Gastrocnemius medialis (tissue), 4 donors: ENCODE measurements at regions not wholly inside any gene's neighbourhood (a gene's known extent, or its start where the extent isn't known, plus 50 kb on each side); places are given as distances from the start of the nearest gene placed in this dataset.

ENCODE experiments used
- ATAC-seq, 2 donors: fragments of 150-250 bp; one replicate each; pipeline ENCODE4 v1.9.1; 2016
- DNase-seq, 2 donors: peaks; one replicate each; pipeline ENCODE4 v3.0.0-alpha.2; 2019
- H3K27ac ChIP-seq, 4 donors: fragments of 200-600 bp; sonication (generic); 1 replicate in 1 of 4; 2 replicates in 3 of 4; pipeline ENCODE4 v1.5.1; 2016 to 2018; ENCODE audit warnings: mild to moderate bottlenecking in 2 of 4, moderate library complexity in 1 of 4
- H3K27me3 ChIP-seq, 3 donors: fragments of 200-600 bp; sonication (generic) in 2 of 3; 1 replicate in 1 of 3; 2 replicates in 2 of 3; pipeline versions ENCODE4 v1.5.1 to v1.6.0; 2016 to 2019; ENCODE audit warnings: mild to moderate bottlenecking in 1 of 3, moderate library complexity in 1 of 3
- H3K36me3 ChIP-seq, 2 donors: fragments of 200-600 bp; sonication (generic) in 1 of 2; one replicate each; pipeline ENCODE4 v1.5.1; 2017 to 2018
- H3K4me1 ChIP-seq, 2 donors: fragments of 200-600 bp; sonication (generic) in 1 of 2; one replicate each; pipeline ENCODE4 v1.5.1; 2016 to 2017; ENCODE audit warnings: mild to moderate bottlenecking in 2 of 2
- H3K4me3 ChIP-seq, 4 donors: fragments of 200-600 bp; sonication (generic) in 3 of 4; 1 replicate in 1 of 4; 2 replicates in 3 of 4; pipeline ENCODE4 v1.5.1; 2016 to 2019; ENCODE audit warnings: mild to moderate bottlenecking in 2 of 4
- H3K9me3 ChIP-seq, 3 donors: fragments of 200-600 bp; sonication (generic) in 2 of 3; 1 replicate in 1 of 3; 2 replicates in 2 of 3; pipeline ENCODE4 v1.5.1; 2016 to 2019
- CTCF ChIP-seq, 5 experiments: fragments of 450-650 bp in 3 of 5; fragments of 200-600 bp in 2 of 5; sonication (generic) in 2 of 5; IDR thresholded peaks in 4 of 5; conservative IDR thresholded peaks in 1 of 5; 1 replicate in 4 of 5; 2 replicates in 1 of 5; pipeline ENCODE4 v1.5.1; 2016 to 2019; ENCODE audit warnings: antibody characterized with exemption in 5 of 5, mild to moderate bottlenecking in 3 of 5, moderate library complexity in 3 of 5
- POLR2A ChIP-seq, 2 donors: fragments of 450-650 bp; IDR thresholded peaks; one replicate each; pipeline ENCODE4 v1.6.1; 2017; ENCODE audit warnings: antibody characterized with exemption in 2 of 2, mild to moderate bottlenecking in 2 of 2, moderate library complexity in 2 of 2
- in situ Hi-C, 4 donors: fragments of 200-750 bp; cut with MboI; loops; one replicate each; pipeline versions ENCODE4 v1.15.0 to v1.8.0; 2017; ENCODE audit warnings: low sequenced_read_pairs in 4 of 4
- intact Hi-C: fragments of 100-400 bp; cut with DNase I; formaldehyde crosslinking; loops from one replicate; pipeline ENCODE4 v1.15.1; 2023; ENCODE audit warnings: low total_unique reads

DNA sequence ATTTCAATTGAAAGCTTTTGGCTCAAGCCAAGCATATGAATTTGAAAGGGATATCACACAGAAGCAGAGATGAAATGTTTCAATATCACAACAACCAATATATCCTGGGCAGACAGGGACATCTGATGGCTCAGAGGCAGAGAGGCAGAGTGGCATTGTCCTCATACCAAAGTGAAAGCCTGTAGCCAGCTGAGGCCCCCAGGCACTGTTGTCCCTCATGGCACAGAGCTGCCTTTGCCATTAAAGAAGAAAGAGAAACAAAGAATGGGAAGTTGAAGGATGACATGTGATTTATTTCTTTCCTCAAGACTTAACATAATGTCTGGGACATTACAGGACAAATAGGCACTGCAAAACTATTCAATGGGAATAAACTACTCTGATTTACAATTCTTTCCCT lies 504.3 kb upstream of the PCDH15 start:
- intact Hi-C loops (no loop called here), in situ Hi-C loops (no loop called here)
- DNase-seq = no peak
- no peak for ATAC-seq
- Histone ChIP-seq H3K9me3 (no peaks in the 10 kb centered on the region), H3K36me3 (no peaks in the 10 kb centered on the region), H3K27me3 (no peaks in the 10 kb centered on the region), H3K4me3 (no peak overlapping the region), H3K4me1 (no peaks in the 10 kb centered on the region), H3K27ac (no peak overlapping the region)
- TF ChIP-seq CTCF (IDR thresholded peaks at IDR 0.05 in 4 of 5, conservative IDR thresholded peaks at IDR 0.05 in 1 of 5) = no peak
- no peak for TF ChIP-seq POLR2A (IDR thresholded peaks at IDR 0.05)

GRCh38 chr10:55287346-55287745 lies 486.3 kb upstream of the PCDH15 start:
- no peak for ATAC-seq
- H3K4me3 ChIP-seq = no peak overlapping the region

DNA sequence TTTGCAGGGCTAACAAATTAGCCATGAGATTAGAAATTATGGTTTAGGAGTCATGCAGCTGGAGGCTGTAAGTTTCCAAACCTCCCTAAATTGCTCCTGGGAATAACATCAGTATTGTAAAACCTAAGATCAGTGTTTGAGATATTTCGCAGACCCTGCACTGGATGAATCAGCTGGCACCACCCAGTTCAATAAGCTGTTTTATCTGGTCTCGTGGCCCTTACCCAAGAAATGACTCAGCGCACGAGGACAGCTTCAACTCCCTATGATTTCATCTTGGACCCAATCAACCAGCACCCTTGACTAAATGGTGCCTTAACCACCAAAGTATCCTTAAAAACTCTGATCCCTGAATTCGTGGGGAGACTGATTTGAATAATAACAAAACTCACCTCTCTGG lies 482.0 kb upstream of the PCDH15 start:
- Histone ChIP-seq H3K27me3 (no peaks in the 10 kb centered on the region), H3K4me3 (no peak overlapping the region), H3K36me3 (no peaks in the 10 kb centered on the region), H3K27ac (no peak overlapping the region), H3K4me1 (no peaks in the 10 kb centered on the region), H3K9me3 (no peaks in the 10 kb centered on the region)
- no peak for DNase-seq
- ATAC-seq = no peak
- in situ Hi-C loops (no loop called here), intact Hi-C loops (no loop called here)
- TF ChIP-seq POLR2A (IDR thresholded peaks at IDR 0.05) (no peak), CTCF (IDR thresholded peaks at IDR 0.05 in 4 of 5, conservative IDR thresholded peaks at IDR 0.05 in 1 of 5) (no peak)

More at GRCh38 chr10:55287346-55287745, 486.3 kb upstream of the PCDH15 start:
- no peak for DNase-seq
- Histone ChIP-seq H3K27ac (no peak overlapping the region), H3K9me3 (no peaks in the 10 kb centered on the region), H3K4me1 (no peaks in the 10 kb centered on the region), H3K27me3 (no peaks in the 10 kb centered on the region), H3K36me3 (no peaks in the 10 kb centered on the region)
- TF ChIP-seq POLR2A (IDR thresholded peaks at IDR 0.05) (no peak), CTCF (IDR thresholded peaks at IDR 0.05 in 4 of 5, conservative IDR thresholded peaks at IDR 0.05 in 1 of 5) (no peak)
- in situ Hi-C loops = no loop called here
- intact Hi-C loops = no loop called here

- no peak for DNase-seq
- no peaks in the 10 kb centered on the region for H3K9me3 ChIP-seq
- H3K36me3 ChIP-seq = no peaks in the 10 kb centered on the region
- no peaks in the 10 kb centered on the region for H3K27me3 ChIP-seq
- in situ Hi-C loops = no loop called here
- H3K4me1 ChIP-seq = no peaks in the 10 kb centered on the region
- ATAC-seq = no peak
- no peak for TF ChIP-seq CTCF (IDR thresholded peaks at IDR 0.05 in 4 of 5, conservative IDR thresholded peaks at IDR 0.05 in 1 of 5)
- TF ChIP-seq POLR2A (IDR thresholded peaks at IDR 0.05) = no peak
- intact Hi-C loops = no loop called here
- H3K27ac ChIP-seq = no peak overlapping the region
- no peak overlapping the region for H3K4me3 ChIP-seq
These were observed 479.7 kb upstream of the PCDH15 start for GRCh38 chr10:55280696-55281095.

DNA sequence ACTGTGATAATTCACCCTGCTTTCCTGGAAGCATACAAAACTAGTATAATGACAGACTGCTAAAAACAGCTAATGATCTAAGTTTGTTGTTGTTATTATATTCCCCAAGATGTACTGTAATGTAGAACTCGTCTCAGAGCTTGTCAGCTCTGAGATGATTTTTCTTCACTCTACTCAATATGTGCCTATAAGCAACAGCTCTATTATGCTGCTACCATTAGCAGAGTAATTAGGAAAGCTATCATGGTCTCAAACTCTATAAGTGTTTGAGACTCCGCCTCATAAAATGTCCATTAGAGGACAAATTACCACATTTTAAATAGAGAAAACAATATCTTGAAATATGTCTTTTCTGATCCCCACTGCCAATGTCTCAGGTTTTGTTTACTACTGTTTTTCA lies 476.5 kb upstream of the PCDH15 start:
- DNase-seq (no peak), ATAC-seq (no peak)
- Histone ChIP-seq H3K4me3 (no peak overlapping the region), H3K36me3 (no peaks in the 10 kb centered on the region), H3K27me3 (no peaks in the 10 kb centered on the region), H3K4me1 (no peaks in the 10 kb centered on the region), H3K27ac (no peak overlapping the region), H3K9me3 (no peaks in the 10 kb centered on the region)
- intact Hi-C loops (no loop called here), in situ Hi-C loops (no loop called here)
- TF ChIP-seq CTCF (IDR thresholded peaks at IDR 0.05 in 4 of 5, conservative IDR thresholded peaks at IDR 0.05 in 1 of 5) (no peak), POLR2A (IDR thresholded peaks at IDR 0.05) (no peak)
